GM13976 (cell line): ENCODE measurements at regions not wholly inside any gene's neighbourhood (a gene's known extent, or its start where the extent isn't known, plus 50 kb on each side); places are given as distances from the start of the nearest gene placed in this dataset.
"Not testable (repeated sequence)": the region's sequence is repeated elsewhere in the genome, so short reads cannot be mapped to it uniquely, and the experiment has no call there.

Source experiments
- DNase-seq: peaks from one replicate; pipeline ENCODE4 v3.0.0; 2012; ENCODE audit warnings: low spot score
- CTCF ChIP-seq: IDR thresholded peaks from 2 replicates; pipeline ENCODE4 v1.5.1; 2012; ENCODE audit warnings: borderline replicate concordance, mild to moderate bottlenecking; ENCODE audit not compliant: insufficient read depth; ENCODE audit errors: extremely low read depth, missing control alignments, control extremely low read depth
- in situ Hi-C: fragments of 300-500 bp; cut with MboI; formaldehyde crosslinking; loops from one replicate; pipeline ENCODE4 v1.12.0; 2022; ENCODE audit warnings: low sequenced_read_pairs, mixed read lengths, inconsistent platforms; ENCODE audit not compliant: unreplicated experiment

GRCh38 chr5:24222876-24223275, 421.9 kb downstream of the CDH10 start:
- in situ Hi-C loops, result no loop called here
- no peak for TF ChIP-seq CTCF

GRCh38 chr5:24225051-24225450, 419.7 kb downstream of the CDH10 start:
- DNase-seq, result no peak
- no peak for TF ChIP-seq CTCF
- in situ Hi-C loops, result no loop called here

More at GRCh38 chr5:24222876-24223275, 421.9 kb downstream of the CDH10 start:
- DNase-seq, result no peak

- DNase-seq, result no peak
- no peak for TF ChIP-seq CTCF
- in situ Hi-C loops, result no loop called here
These were observed 418.3 kb downstream of the CDH10 start for GRCh38 chr5:24226479-24226878.

- DNase-seq, in situ Hi-C loops: not testable (repeated sequence)
These were observed 416.9 kb downstream of the CDH10 start for GRCh38 chr5:24227881-24228280.

- no peak for DNase-seq
- no peak for TF ChIP-seq CTCF
- in situ Hi-C loops, result no loop called here
These were observed 412.7 kb downstream of the CDH10 start for GRCh38 chr5:24232041-24232440.

GRCh38 chr5:24232929-24233498, 411.8 kb downstream of the CDH10 start:
- in situ Hi-C loops, result no loop called here
- no peak for DNase-seq
- no peak for TF ChIP-seq CTCF

GRCh38 chr5:24235946-24236345, 408.8 kb downstream of the CDH10 start:
- in situ Hi-C loops, result no loop called here
- no peak for DNase-seq
- no peak for TF ChIP-seq CTCF

GRCh38 chr5:24245821-24246220, 399.0 kb downstream of the CDH10 start:
- in situ Hi-C loops, result no loop called here
- DNase-seq, result no peak
- TF ChIP-seq CTCF, result no peak
